ENCODE measurements at regions not wholly inside any gene's neighbourhood (a gene's known extent, or its start where the extent isn't known, plus 50 kb on each side); places are given as distances from the start of the nearest gene placed in this dataset.

DNA sequence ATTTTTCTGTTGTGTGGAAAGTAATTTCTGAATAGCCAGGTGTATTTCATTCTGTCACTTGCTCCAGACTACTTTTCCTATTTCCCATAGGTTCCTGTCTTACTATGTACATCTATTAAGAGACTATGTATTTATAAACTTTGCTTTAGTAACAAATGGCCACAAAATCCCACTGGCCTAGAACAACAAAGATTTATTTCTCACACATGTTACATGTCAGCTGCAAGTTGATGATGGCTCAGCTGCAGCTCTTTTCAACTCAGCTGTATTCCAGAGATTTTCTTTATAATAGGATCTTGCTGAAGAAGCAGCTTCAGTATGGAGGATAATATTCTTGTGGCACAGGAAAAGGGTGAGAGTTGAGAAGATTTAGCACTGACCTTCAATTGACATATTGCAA lies 539.6 kb upstream of the LRRC4C start:
- no peaks in the 10 kb centered on the region for H3K27me3 Mint-ChIP-seq (ENCODE audit: low read depth)
- no peak overlapping the region for H3K27ac Mint-ChIP-seq
- H3K4me1 Mint-ChIP-seq (ENCODE audit: low read depth), result no peaks in the 10 kb centered on the region
- intact Hi-C loops (cut with micrococcal nuclease), result no loop called here
- DNase-seq (ENCODE audit: low spot score), result no peak
- no peak overlapping the region for H3K4me3 Mint-ChIP-seq (ENCODE audit: low read depth)
- no peaks in the 10 kb centered on the region for H3K36me3 Mint-ChIP-seq (ENCODE audit: low read depth)
- peaks cover 21% of the 10 kb centered on the region for H3K9me3 Mint-ChIP-seq

DNA sequence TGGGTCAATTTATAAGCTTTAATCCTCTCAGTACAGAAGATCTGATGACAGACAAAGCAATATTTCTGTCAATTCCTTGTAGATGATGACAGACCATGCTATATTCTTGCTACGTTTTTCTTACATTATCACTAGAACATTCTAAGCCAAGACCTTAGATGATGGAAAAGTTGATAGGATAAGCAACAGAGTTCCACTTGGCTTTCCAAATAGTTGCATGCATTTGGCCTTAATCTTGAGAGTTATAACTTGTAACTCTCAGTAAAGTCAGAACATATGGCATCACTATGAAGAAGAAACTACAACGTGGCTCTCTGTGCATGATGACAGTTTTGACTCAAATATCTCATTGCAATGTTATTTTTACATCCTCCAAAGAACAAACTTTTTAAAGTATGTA lies 544.3 kb upstream of the LRRC4C start:
- H3K9me3 Mint-ChIP-seq, result peaks cover 15% of the 10 kb centered on the region

DNA sequence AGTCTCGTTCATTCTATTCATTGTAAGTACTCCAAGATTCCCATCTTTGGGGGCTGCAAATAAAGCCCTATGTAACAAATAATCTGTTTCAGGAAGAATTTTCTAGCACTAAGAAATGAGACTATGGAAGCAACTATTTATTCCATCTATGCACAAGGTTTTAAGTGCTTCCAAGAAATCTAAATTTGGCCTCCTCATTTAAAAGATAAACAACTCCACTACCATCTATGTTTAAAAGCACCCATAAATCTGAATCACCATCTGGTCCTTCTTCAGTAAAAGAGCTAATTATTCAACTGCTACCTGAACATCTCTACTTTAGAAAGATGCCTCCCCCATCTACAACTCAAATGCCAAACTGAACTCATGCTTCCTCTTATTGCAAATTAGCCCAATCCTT lies 547.3 kb upstream of the LRRC4C start:
- Mint-ChIP-seq H3K27me3 (ENCODE audit: low read depth) (no peaks in the 10 kb centered on the region), H3K9me3 (peaks cover 36% of the 10 kb centered on the region), H3K36me3 (ENCODE audit: low read depth) (no peaks in the 10 kb centered on the region), H3K4me3 (ENCODE audit: low read depth) (no peak overlapping the region), H3K27ac (no peak overlapping the region), H3K4me1 (ENCODE audit: low read depth) (no peaks in the 10 kb centered on the region)
- no peak for DNase-seq (ENCODE audit: low spot score)
- intact Hi-C loops (cut with micrococcal nuclease), result no loop called here

More for the DNA sequence above, 544.3 kb upstream of the LRRC4C start:
- intact Hi-C loops (cut with micrococcal nuclease), result no loop called here
- Mint-ChIP-seq H3K4me3 (ENCODE audit: low read depth) (no peak overlapping the region), H3K36me3 (ENCODE audit: low read depth) (no peaks in the 10 kb centered on the region), H3K27me3 (ENCODE audit: low read depth) (no peaks in the 10 kb centered on the region), H3K27ac (no peak overlapping the region), H3K4me1 (ENCODE audit: low read depth) (no peaks in the 10 kb centered on the region)
- no peak for DNase-seq (ENCODE audit: low spot score)

DNA sequence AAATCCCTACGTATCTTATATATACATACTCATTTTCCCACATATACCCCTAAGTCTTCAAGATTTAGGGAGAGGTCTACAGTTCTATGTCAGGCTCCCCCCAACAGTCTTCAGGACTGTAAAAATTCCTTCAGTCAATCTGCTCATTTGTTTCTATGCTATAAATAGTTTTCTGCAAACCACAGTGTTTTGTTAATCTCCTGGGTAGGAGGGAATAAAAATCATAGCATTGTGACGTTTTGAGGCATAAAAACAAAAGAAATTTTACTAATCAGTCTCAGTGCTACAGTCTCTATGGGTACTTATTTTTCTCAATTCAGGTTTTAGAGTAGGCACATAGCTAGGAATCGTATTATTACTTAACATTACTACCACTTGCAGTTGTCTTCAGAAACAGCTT lies 552.8 kb upstream of the LRRC4C start:
- no peak overlapping the region for H3K4me3 Mint-ChIP-seq (ENCODE audit: low read depth)
- no peaks in the 10 kb centered on the region for H3K4me1 Mint-ChIP-seq (ENCODE audit: low read depth)
- no peak for DNase-seq (ENCODE audit: low spot score)
- no peaks in the 10 kb centered on the region for H3K36me3 Mint-ChIP-seq (ENCODE audit: low read depth)
- H3K27me3 Mint-ChIP-seq (ENCODE audit: low read depth), result no peaks in the 10 kb centered on the region
- intact Hi-C loops (cut with micrococcal nuclease), result no loop called here
- peaks cover 47% of the 10 kb centered on the region for H3K9me3 Mint-ChIP-seq
- no peak overlapping the region for H3K27ac Mint-ChIP-seq

DNA sequence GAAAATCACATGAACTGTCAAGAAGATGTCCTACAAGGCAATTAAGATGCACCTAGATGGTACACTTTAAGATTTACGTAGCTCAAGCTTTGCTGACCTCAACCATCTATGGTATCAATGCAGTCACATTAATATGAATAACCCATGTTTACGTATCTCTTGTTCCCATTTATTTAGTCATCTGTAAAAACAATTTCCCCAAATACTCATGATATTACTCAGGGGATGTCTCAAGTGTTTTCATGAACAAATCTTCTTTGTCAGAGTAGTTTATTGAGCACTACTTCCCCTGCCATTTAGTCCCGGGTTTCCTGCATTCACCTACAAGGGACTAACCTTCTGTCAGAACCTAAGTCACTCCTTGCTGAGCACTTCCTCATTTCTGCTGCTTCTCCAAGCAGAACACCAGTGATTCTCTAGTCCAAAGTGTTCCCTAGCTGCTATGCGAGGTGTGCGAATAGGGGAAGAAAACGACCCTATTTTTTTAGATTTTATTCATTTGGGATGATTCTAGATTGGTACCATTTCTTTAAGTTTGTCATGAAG lies 554.3 kb upstream of the LRRC4C start:
- no peak for DNase-seq (ENCODE audit: low spot score)
- H3K4me3 Mint-ChIP-seq (ENCODE audit: low read depth), result no peak overlapping the region
- H3K36me3 Mint-ChIP-seq (ENCODE audit: low read depth), result no peaks in the 10 kb centered on the region
- H3K27ac Mint-ChIP-seq, result no peak overlapping the region
- intact Hi-C loops (cut with micrococcal nuclease), result no loop called here
- peaks cover 50% of the 10 kb centered on the region for H3K9me3 Mint-ChIP-seq
- no peaks in the 10 kb centered on the region for H3K4me1 Mint-ChIP-seq (ENCODE audit: low read depth)
- no peaks in the 10 kb centered on the region for H3K27me3 Mint-ChIP-seq (ENCODE audit: low read depth)

DNA sequence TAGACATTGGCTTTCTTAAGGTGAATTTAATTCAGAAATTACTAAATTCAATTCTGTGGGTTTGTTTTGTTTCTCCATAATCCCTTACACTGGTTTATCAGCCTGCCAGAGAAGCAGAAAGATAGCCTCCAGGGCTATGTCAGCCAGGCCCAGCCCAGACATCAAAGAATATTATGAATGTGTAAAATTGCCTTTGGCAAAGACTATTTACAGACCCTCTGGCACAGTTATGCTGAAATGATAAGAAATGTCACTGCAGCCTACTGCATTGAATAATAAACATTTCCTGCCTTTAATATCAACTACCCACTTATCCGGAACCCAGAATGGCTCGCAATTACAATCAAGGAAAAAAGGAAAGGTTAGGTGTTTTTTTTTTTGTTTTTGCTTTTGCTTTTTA lies 562.5 kb upstream of the LRRC4C start:
- Mint-ChIP-seq H3K9me3 (peaks cover 53% of the 10 kb centered on the region), H3K27me3 (ENCODE audit: low read depth) (no peaks in the 10 kb centered on the region), H3K4me1 (ENCODE audit: low read depth) (no peaks in the 10 kb centered on the region), H3K27ac (no peak overlapping the region), H3K36me3 (ENCODE audit: low read depth) (no peaks in the 10 kb centered on the region), H3K4me3 (ENCODE audit: low read depth) (no peak overlapping the region)
- no peak for DNase-seq (ENCODE audit: low spot score)
- intact Hi-C loops (cut with micrococcal nuclease), result no loop called here

DNA sequence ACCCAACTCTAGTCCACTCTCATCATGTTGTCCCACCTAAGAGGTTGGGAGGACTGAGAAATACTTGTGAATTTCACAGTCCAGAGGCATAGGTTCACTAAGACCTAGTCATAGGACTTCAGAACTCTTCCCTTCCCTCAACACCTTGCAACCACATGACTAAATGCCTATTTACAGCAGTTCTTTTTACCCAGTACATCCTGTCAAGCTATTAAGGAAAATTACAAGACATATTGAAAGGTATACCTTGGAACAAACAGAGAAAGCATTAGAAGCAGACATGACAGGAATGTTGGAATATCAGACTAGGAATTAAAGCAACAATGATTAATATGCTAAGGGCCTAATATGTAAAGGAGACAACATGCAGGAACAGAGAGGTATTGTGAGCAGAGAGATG lies 563.8 kb upstream of the LRRC4C start:
- no peaks in the 10 kb centered on the region for H3K27me3 Mint-ChIP-seq (ENCODE audit: low read depth)
- no peak for DNase-seq (ENCODE audit: low spot score)
- H3K36me3 Mint-ChIP-seq (ENCODE audit: low read depth), result no peaks in the 10 kb centered on the region
- no peak overlapping the region for H3K27ac Mint-ChIP-seq
- intact Hi-C loops (cut with micrococcal nuclease), result no loop called here
- H3K9me3 Mint-ChIP-seq, result peaks cover 50% of the 10 kb centered on the region
- no peak overlapping the region for H3K4me3 Mint-ChIP-seq (ENCODE audit: low read depth)
- no peaks in the 10 kb centered on the region for H3K4me1 Mint-ChIP-seq (ENCODE audit: low read depth)

DNA sequence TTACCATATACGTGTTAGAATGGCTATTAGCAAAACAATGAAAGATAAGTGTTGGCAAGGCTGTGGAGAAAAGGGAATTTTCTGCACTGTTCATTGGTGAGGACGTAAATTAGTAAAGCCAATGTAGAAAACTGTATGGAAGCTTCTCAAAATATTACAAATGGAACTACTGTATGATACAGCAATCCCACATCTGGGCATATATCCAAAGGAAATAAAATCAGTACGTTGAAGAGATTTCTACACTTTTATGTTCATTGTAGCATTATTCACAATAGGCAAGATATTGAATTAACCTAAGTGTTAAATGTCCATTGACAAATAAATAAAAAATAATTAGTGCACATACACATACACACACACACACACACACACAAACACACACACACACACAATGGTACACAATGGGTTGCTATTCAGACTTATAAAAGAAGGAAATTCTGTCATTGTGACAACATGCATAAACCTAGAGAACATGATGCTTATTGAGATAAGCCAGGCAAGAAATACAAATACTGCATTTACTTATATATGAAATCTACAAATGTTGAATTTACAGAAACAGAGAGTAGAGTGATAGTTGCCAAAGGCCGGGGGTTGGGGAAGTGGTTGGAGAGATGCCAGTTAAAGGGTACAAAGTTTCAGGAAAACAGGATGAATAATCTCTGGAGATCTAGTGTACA lies 565.8 kb upstream of the LRRC4C start:
- DNase-seq (ENCODE audit: low spot score), result no peak

DNA sequence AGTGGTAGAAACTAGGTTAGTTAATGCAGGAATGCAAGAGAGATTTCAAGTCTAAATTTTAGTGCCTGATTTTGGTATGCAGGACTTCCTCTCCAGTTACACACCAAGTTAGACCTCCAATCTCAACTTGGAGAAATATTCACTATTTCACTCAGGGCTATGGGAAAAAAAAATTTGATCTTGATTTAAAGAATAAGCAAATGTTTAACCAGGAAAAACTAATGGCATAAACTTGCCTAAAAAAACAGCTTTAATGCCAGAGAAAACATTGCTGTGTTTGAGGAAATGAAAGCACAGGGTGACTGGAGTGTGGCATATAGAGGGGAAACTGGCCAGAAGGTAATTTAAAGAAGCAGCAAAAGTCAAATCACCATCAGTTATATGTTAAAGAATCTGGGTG lies 575.4 kb upstream of the LRRC4C start:
- H3K4me3 Mint-ChIP-seq (ENCODE audit: low read depth), result no peak overlapping the region
- intact Hi-C loops (cut with micrococcal nuclease), result no loop called here
- H3K36me3 Mint-ChIP-seq (ENCODE audit: low read depth), result no peaks in the 10 kb centered on the region
- no peak for DNase-seq (ENCODE audit: low spot score)
- H3K27ac Mint-ChIP-seq, result no peak overlapping the region
- H3K9me3 Mint-ChIP-seq, result peaks cover 25% of the 10 kb centered on the region
- H3K4me1 Mint-ChIP-seq (ENCODE audit: low read depth), result no peaks in the 10 kb centered on the region
- H3K27me3 Mint-ChIP-seq (ENCODE audit: low read depth), result no peaks in the 10 kb centered on the region

More for the DNA sequence above, 565.8 kb upstream of the LRRC4C start:
- no peaks in the 10 kb centered on the region for H3K4me1 Mint-ChIP-seq (ENCODE audit: low read depth)
- peaks cover 52% of the 10 kb centered on the region for H3K9me3 Mint-ChIP-seq
- H3K4me3 Mint-ChIP-seq (ENCODE audit: low read depth), result no peak overlapping the region
- H3K27me3 Mint-ChIP-seq (ENCODE audit: low read depth), result no peaks in the 10 kb centered on the region
- intact Hi-C loops (cut with micrococcal nuclease), result no loop called here
- no peaks in the 10 kb centered on the region for H3K36me3 Mint-ChIP-seq (ENCODE audit: low read depth)
- H3K27ac Mint-ChIP-seq, result no peak overlapping the region

DNA sequence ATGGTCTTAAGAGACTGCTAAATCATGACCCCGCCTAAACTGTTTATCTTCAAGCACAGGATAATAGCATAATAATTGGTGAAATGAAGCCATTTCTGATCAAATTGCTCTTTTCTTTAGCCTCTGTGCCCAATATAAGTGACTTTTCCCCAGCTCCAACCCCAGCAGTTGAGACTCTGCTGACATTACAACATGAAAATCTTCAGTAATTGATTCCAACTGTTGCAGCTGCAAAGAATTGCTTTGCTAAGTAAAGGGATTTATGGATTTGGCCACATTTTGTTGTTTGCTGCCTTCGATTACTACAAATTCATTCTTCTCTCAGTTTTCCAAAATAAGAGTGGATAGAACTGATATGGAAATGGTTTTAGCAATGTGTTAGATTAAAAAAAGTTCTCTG lies 576.7 kb upstream of the LRRC4C start:
- Mint-ChIP-seq H3K27me3 (ENCODE audit: low read depth) (no peaks in the 10 kb centered on the region), H3K9me3 (peaks cover 20% of the 10 kb centered on the region), H3K36me3 (ENCODE audit: low read depth) (no peaks in the 10 kb centered on the region), H3K27ac (no peak overlapping the region), H3K4me1 (ENCODE audit: low read depth) (no peaks in the 10 kb centered on the region), H3K4me3 (ENCODE audit: low read depth) (no peak overlapping the region)
- DNase-seq (ENCODE audit: low spot score), result no peak
- intact Hi-C loops (cut with micrococcal nuclease), result no loop called here

DNA sequence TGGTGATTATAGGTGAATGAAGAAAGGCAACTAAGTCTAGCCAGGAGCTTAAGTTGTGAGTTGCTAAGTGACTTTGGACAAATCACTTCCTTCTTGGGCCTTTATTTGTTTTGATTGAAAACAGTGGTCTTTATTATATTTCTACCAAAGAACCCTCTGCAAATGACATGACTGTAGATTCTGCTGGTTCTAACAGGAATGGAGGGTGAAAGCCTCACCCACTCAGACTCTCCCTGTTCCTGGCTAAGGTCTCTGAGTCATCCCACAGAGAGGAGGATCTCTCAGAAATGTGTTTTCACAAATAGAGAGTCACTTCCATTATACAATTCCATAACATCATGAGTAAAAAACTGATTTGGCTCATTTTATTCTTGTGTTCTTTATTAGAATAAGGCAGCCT lies 583.9 kb upstream of the LRRC4C start:
- H3K4me3 Mint-ChIP-seq (ENCODE audit: low read depth), result no peak overlapping the region
- H3K4me1 Mint-ChIP-seq (ENCODE audit: low read depth), result no peaks in the 10 kb centered on the region
- no peaks in the 10 kb centered on the region for H3K36me3 Mint-ChIP-seq (ENCODE audit: low read depth)
- no peak for DNase-seq (ENCODE audit: low spot score)
- intact Hi-C loops (cut with micrococcal nuclease), result no loop called here
- H3K27ac Mint-ChIP-seq, result no peak overlapping the region
- H3K27me3 Mint-ChIP-seq (ENCODE audit: low read depth), result no peaks in the 10 kb centered on the region
- peaks cover 38% of the 10 kb centered on the region for H3K9me3 Mint-ChIP-seq

DNA sequence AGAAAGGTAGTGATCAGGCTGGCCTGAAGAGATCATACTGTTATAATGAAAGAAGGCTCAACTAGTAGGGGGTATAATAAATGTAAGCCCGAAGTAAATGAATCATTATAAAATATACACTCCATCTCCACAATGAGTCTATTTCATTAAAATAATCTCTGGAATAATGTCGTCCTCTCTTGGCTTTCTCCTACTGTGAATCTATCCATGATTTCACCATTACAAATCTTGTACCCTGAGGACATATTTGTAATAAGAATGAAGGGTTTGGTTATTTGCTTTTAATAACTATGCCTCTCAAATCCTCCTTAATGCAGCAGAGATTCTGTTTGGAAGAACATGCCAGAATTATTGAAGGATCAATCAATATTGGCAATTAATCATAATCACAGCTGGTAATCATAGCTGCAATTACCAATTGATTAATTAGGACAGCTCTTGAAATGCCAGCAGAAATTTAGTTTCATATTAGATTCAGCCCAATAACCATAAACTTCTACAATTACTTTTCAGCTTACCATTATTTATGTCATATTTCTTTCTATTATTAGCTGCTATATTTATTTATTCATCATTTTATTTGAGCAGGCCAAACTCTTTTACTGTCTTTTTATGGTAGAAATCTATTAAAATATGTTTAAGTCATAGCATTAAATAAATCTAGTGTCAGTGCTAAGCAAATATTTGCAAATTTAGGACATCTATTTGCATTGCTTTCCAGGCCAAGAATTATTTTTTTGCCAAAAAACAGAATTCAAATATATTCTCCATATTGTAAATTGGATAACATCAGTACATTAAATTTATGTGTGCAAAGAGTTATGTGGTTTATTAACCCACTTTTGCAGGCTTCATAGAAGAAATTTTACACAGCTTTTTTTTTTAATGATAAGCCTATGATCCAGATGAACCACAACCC lies 588.4 kb upstream of the LRRC4C start:
- DNase-seq (ENCODE audit: low spot score), result no peak
- Mint-ChIP-seq H3K27ac (no peak overlapping the region), H3K36me3 (ENCODE audit: low read depth) (no peaks in the 10 kb centered on the region), H3K9me3 (peaks cover 39% of the 10 kb centered on the region), H3K4me3 (ENCODE audit: low read depth) (no peak overlapping the region), H3K27me3 (ENCODE audit: low read depth) (no peaks in the 10 kb centered on the region), H3K4me1 (ENCODE audit: low read depth) (no peaks in the 10 kb centered on the region)
- intact Hi-C loops (cut with micrococcal nuclease), result no loop called here

DNA sequence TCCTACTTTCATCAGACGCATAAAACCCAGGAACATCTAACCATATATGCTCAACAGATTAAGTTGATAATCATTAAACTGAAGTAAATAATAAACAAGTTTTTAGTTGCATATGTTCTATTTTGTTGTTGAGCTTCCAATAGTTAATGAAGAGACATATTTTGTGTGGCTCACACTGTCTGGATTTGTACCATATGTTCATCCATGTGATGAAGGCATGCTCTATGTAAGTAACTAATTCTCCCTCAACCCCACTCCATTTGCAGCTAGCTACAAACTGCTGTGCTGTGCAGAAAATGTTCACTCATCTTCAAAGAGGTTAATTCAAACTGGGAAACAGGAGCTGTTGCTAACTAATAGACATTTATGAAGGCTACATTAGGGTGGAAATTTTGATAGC lies 589.7 kb upstream of the LRRC4C start:
- intact Hi-C loops (cut with micrococcal nuclease), result no loop called here
- H3K27me3 Mint-ChIP-seq (ENCODE audit: low read depth), result no peaks in the 10 kb centered on the region
- H3K4me3 Mint-ChIP-seq (ENCODE audit: low read depth), result no peak overlapping the region
- no peaks in the 10 kb centered on the region for H3K4me1 Mint-ChIP-seq (ENCODE audit: low read depth)
- no peak overlapping the region for H3K27ac Mint-ChIP-seq
- no peak for DNase-seq (ENCODE audit: low spot score)
- peaks cover 43% of the 10 kb centered on the region for H3K9me3 Mint-ChIP-seq
- no peaks in the 10 kb centered on the region for H3K36me3 Mint-ChIP-seq (ENCODE audit: low read depth)

All from activated T-helper 2 cell treated with anti-CD3 and anti-CD28 coated beads, Interferon-gamma antibody, Interleukin-2, Interleukin-4, amounts not matched to agents 10 μg/mL and 5 μg/mL and 100 μg/mL, durations not matched to agents 14 hours and 24 hours and 36 hours (primary cell).